Sigmoid colon (tissue), 4 donors: ENCODE measurements at regions not wholly inside any gene's neighbourhood (a gene's known extent, or its start where the extent isn't known, plus 50 kb on each side); places are given as distances from the start of the nearest gene placed in this dataset.

Experiments
- CTCF ChIP-seq, 4 experiments: fragments of 450-650 bp in 3 of 4; fragments of 200-600 bp in 1 of 4; IDR thresholded peaks; one replicate each; pipeline ENCODE4 v1.5.1; 2016 to 2019; ENCODE audit warnings: antibody characterized with exemption in 4 of 4, mild to moderate bottlenecking in 3 of 4, moderate library complexity in 2 of 4
- POLR2A ChIP-seq, 2 donors: fragments of 450-650 bp; IDR thresholded peaks; one replicate each; pipeline ENCODE4 v1.6.1; 2016; ENCODE audit warnings: antibody characterized with exemption in 2 of 2, mild to moderate bottlenecking in 2 of 2, moderate library complexity in 2 of 2
- POLR2AphosphoS5 ChIP-seq, 4 donors: sonication (generic); formaldehyde crosslinking; IDR thresholded peaks; one replicate each; pipeline ENCODE4 v1.6.1; 2017; ENCODE audit warnings: antibody characterized with exemption in 4 of 4

- TF ChIP-seq POLR2A (IDR thresholded peaks at IDR 0.05) (no peak), CTCF (IDR thresholded peaks at IDR 0.05) (no peak), POLR2AphosphoS5 (IDR thresholded peaks at IDR 0.05) (no peak)
Measured at GRCh38 chr11:127059750-127060149, 59.2 kb upstream of the KIRREL3 start.
